SK-N-SH treated with all-trans-retinoic acid at 6 μM for 48 hours (cell line): ENCODE measurements at regions not wholly inside any gene's neighbourhood (a gene's known extent, or its start where the extent isn't known, plus 50 kb on each side); places are given as distances from the start of the nearest gene placed in this dataset.

Experiments
- ARNTL ChIP-seq: fragments of 450-650 bp; formaldehyde crosslinking; IDR thresholded peaks from 2 replicates; pipeline ENCODE4 v1.5.0; 2020; ENCODE audit warnings: low read depth, mild to moderate bottlenecking, moderate library complexity, borderline replicate concordance
- ZNF565 ChIP-seq: fragments of 450-650 bp; formaldehyde crosslinking; conservative IDR thresholded peaks from 2 replicates; pipeline ENCODE4 v1.5.0; 2020; ENCODE audit warnings: low read depth, mild to moderate bottlenecking, moderate library complexity
- ZNF70 ChIP-seq: fragments of 450-650 bp; formaldehyde crosslinking; IDR thresholded peaks from 2 replicates; pipeline ENCODE4 v1.5.0; 2020; ENCODE audit warnings: mild to moderate bottlenecking, moderate library complexity
- TF ChIP-seq, protein P1 (sequence below): fragments of 250-450 bp; sonication (Bioruptor Pico); IDR thresholded peaks from 2 replicates; pipeline ENCODE4 v1.5.1; 2020; ENCODE audit warnings: low read depth, mild to moderate bottlenecking, moderate library complexity

GRCh38 chr2:34991508-34992274, 1363.9 kb upstream of the CRIM1 start:
- TF ChIP-seq ZNF70 (no peak), ZNF565 (no peak), ARNTL (CRISPR knock-in tag) (no peak)
- TF ChIP-seq, protein P1, sequence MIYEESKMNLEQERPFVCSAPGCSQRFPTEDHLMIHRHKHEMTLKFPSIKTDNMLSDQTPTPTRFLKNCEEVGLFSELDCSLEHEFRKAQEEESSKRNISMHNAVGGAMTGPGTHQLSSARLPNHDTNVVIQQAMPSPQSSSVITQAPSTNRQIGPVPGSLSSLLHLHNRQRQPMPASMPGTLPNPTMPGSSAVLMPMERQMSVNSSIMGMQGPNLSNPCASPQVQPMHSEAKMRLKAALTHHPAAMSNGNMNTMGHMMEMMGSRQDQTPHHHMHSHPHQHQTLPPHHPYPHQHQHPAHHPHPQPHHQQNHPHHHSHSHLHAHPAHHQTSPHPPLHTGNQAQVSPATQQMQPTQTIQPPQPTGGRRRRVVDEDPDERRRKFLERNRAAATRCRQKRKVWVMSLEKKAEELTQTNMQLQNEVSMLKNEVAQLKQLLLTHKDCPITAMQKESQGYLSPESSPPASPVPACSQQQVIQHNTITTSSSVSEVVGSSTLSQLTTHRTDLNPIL: no peak
